ENCODE measurements at regions not wholly inside any gene's neighbourhood (a gene's known extent, or its start where the extent isn't known, plus 50 kb on each side); places are given as distances from the start of the nearest gene placed in this dataset.

DNA sequence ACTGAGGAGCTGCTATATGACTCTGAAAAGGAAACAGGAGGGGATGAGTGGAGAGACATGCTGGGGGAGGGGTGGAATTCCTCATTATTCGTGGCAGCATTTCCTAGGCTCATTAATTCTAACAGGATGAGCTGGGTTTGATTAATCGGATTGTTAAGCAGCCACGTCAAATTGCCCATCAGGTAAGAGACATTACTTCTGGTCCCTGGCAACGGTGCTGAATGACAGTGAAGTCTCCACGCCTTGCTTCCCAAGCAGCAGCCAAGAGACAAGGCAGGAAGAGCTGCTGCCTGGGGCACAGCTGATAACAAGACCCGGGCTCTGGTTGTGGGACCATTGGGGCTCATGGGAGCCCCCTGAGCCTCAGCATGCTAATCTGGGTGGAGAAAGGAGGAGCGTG, 86.6 kb downstream of the MARCHF4 start:
- no peak for DNase-seq

DNA sequence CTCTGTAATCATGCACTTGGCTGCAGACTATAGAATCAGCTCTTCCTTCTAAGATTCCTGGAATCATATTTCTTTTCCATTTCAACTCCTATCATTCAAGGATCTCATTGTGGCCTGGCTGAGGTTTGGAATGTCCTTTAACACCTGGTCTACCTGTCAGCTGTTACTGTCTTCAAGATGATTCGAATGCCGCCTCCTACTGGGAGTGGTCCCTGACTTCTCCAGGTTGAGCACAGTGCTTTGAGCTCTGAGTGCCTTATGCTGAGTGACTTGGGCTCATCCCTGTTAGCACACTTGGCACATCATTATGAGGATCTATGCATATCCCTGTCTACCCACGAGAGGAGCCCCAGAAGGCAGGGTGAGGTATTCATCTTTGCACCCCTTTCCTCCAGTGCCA, 87.6 kb downstream of the MARCHF4 start:
- no peak for DNase-seq

DNA sequence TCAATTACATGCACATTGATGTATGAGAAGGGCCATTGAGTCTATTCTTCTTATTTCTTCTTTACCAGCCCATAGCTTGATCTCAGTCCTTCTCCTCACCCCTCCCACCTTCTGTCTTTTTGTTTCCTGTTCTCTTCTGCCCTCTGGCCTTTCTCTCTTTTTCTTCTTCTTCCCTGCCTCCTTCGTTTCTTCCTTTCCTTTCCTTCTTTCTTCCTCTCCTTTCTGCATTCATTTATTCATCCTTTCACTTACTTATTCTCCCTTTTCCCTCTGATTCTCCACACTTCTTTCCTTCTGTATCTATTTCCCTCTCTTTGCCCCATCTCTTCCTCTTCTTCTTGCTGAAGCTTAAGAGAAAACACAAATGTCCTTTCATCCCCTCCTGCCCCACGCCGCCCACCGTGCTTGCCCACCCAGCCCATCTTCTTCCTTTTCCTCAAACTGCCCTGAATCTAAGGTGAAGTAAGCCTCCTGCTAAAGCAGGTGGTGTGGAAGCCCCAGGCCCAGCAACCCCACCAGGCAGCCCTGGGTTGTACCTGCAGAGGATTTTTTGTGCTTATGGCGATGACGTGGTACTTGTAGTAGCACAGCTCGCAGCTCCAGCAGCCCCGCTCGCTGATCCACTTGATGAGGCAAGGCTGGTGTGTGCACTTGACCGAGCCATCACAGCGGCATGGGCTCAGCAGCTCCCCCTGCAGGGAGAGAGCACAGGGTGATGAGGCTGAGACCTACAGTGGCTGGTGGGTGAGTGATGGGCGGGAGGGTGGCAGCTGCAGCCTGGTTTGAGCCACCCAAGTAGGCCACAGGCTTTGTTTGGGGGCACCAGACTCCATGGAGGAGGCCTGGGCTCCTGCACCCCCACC, 89.0 kb downstream of the MARCHF4 start:
- no peak for DNase-seq

DNA sequence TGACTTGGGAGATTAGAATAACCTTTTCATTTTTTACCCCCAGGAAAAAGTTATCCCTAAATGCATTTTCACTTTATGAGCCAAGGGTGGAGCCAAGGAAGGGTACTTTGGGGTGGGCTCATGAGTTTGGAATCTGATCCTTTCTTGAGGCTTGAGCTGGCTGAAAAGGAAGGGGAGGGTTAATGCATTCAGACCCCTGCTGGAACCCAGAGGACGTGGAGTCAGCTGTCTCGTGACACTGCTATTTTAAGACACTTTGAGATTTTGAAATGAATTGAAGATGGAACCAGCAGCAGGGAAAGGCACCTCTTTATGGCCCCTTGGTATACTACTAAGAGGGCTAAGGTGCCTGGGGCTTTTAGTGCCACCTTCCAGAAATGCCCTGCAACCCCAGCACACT, 90.4 kb downstream of the MARCHF4 start:
- DNase-seq, result no peak

DNA sequence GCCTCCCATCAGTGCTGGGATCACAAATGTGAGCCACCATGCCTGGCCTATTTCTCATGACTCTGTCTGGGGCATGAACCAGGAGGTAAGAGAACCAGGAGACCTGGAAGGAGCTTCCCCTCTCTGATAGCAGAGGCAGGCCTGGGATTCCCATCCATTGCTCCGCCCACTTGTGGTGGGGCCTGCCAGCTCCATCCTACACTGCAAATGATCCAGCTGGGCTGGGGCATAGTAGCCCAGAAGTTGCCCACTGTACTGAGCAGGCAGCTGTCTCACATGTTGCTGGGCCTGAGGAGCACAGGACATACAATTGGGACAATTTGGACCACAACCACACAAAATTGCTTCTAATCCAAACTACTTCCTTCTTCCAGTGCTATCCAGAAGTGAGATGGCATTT, 91.0 kb downstream of the MARCHF4 start:
- DNase-seq, result no peak

DNA sequence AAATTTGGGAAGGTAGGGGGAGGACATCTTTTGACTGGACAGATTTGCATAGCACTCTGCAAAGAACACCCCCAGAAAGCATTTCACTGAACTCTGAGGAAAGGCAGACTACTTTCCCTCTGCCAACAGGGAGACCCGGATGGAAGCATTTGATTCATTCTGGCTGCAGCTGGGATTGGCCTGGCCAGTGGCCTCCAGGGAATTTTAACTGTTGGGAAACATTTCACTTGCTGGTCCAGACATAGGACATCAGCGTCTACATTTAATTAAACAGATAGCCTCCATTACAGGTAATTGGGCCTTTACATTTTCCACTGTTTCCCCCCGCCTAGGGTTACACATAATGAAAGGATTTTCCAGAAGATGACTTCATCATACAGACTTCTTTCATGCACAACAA, 92.8 kb downstream of the MARCHF4 start:
- no peak for DNase-seq

DNA sequence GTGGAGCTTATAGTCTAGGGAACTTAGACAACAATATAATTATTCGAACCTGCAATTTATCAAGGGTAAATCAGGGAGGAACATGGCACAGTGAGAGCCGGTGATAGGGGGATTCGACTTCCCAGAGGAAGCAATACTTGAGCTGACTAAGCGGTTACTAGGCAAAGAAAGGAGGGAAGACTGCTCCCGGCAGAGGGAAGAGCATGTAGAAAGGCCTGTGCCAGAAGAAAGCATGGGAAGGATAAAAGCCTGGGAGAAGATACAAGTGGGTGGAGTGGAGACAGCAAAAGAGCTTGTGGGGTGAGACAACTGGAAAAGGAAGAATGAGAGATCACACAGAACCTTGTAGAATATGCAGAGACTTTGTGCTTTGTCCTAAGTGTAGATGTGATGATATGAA, 93.3 kb downstream of the MARCHF4 start:
- DNase-seq, result no peak

DNA sequence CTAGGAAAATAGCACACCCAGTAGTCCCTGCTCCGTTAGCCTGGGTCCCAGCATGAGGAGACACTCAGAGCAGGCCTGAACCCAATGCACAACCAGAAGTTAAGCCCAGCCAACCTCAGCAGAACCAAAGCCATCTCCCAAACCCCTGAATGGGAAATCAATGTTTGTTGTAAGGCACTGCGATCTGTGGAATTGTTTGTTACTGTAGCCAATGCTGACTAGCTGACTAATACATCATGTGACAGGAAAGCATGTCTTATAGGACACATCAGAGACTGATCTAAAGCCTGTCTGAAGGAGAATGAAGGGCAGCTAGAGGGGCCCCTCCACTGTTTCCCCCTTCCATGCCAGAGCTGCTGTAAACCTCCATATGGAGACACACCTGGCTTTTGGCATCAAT, 96.4 kb downstream of the MARCHF4 start:
- no peak for DNase-seq

DNA sequence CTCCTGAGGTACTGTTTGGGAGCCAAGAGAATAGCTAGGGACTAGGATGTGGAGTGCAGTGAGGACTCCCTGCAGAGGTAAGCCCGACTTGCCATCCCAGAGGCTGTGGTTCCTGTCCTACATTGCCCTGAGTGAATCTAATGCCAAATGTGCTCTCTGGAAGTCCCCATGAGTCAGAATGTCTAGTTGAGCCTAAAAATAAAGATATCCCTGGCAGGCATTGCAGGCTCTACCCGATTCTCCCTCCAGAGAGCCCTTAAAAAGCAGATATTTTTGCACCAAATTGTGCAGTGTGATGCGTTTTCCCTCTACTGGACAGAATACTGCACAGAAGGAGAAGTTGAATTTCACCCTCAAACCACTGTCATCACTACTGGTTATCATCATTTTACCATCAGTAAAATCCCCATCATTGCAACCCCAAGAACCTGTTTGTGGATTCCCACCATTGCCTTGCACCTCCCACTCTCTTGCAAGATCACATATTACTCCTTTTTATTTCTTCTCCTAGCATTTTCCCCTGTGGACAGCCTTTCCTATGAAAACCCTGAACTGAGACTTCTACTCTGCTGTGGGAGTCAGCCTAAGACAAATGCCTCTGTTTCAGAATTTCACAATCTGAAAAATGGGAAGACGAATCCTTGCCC, 98.0 kb downstream of the MARCHF4 start:
- no peak for DNase-seq

DNA sequence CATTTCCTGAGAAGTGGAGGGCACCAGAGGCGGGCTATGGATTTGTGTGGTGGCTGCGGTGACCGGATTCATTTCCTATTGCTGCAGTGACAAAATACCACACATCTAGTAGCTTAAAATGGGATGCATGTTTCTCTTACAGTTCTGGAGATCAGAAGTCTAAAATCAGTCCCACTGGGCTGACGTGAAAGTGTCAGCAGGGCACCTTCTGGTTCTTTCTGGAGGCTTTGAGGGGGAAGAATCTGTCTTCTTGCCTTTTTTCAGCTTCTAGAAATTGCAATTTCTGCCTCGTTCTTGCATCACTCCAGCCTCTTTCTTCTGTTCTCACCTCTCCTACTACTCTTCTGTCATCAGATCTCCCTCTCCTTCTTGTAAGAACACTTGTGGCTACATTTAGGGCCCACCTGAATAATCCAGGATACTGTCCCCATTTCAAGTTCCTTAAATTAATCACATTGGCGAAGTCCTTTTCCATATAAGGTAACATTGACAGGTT, 111.2 kb downstream of the MARCHF4 start:
- no peak for DNase-seq

DNA sequence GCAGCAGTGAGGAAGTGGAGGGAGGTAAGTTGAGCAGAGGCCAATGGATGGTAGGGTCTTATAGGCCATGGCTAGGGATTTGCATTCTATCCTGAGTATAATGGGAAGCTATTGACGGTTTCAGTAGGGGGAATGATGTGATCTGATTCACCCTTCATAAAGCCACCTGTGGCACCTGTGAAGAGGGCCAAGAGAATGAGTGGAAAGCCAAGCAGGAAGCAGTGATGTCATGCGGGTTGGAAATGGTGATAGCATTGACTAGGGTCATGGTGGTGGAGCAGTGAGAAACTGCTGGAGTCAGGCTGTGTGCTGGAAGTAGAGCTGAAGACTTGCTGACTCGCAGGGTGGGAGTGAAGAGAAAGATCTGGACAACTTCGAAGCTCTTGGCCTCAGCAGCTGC, 111.7 kb downstream of the MARCHF4 start:
- no peak for DNase-seq

DNA sequence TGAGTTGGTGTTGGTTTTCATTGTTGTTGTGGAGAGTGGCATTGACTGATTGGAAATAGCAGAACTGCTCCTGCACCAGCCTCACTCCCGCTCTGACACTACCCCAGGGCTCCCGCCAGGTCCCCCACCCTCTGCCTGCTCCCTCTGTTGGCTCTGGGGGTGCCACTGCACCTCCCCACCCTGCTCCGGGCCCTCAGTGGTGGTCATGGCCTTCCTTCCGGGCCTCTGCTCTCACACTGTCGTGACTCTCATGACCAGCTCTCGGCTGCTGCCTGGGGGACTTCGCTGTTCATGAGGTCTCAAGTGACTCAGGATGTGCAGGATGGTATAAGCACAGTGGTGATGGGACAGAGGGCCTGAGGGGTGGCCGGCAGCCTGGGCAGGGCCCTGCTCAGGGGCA, 113.2 kb downstream of the MARCHF4 start:
- no peak for DNase-seq

DNA sequence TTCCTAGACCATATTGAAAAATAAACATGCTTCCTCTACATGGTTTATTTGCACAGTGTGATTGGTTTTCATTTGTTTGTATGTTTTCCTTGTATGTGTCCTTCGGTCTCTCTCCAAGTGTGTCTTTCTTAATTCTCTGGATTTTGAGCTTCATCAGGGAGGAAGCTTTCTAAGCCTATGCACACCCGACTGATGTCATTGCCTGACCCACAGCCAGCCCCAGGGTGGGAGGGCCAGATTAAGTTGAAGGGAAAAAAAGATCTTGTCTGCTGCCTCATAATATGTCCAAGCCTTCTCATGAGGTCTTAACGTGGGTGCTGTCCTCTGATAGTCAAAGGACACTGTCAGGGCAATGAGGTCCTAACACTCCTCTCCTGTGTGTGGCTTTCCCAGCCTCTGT, 115.2 kb downstream of the MARCHF4 start:
- DNase-seq, result no peak
